ENCODE measurements at regions not wholly inside any gene's neighbourhood (a gene's known extent, or its start where the extent isn't known, plus 50 kb on each side); places are given as distances from the start of the nearest gene placed in this dataset.
"Not testable (repeated sequence)": the region's sequence is repeated elsewhere in the genome, so short reads cannot be mapped to it uniquely, and the experiment has no call there.

GRCh38 chr2:133843551-133843950, 275.3 kb upstream of the NCKAP5 start:
- no peak for DNase-seq

DNA sequence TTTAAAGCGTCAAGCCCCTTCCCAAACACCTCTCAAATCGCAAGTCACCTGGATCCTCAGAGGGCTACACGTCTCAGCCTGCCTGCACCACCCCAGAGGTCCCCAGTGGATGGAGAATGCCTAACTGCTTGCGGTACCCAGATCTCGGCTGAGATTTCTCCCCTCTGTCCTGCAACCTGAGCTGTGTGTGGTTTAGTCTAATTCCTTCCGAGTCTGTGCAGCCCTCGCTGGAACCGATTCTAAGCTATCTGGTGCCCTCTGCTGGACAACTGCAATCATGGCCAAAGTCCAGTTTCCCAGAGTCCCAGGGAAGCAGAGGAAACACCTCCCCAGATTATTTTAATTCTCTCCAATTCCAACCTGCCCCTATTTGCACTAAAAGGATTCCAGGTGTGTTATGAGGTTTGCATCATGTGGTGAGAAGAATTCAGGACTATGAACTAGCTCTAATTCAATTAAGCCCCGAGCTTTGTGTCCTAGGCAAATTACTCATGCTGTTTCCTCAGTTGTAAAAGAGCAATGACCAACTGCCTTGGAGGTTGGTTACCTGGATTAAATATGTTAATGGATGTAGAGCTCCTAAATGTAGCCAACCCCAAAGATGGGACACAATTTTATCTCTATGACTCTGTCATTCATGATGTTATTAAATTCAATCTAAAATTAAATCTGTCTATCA, 276.1 kb upstream of the NCKAP5 start:
- DNase-seq: peak; percentile 68

- no peak for DNase-seq
These were observed 278.2 kb upstream of the NCKAP5 start for GRCh38 chr2:133846476-133846875.

DNA sequence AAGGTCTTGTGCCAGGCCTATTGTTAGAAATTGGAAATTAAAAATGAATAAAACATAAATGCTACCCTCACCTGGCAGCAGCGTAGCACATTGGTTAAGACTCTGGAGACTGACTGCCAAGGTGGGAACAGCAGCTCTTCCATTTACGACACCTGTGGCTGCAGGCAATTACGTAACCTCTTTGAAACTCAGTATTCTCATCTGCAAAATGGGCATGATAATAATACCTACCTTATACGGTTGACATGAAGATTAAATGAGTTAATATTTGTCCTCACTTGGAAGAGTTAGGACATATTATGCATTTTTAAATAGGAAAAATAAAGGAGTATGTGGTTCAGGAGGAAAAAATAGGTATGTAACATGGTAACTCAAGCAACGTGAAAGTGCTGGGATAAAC, 279.3 kb upstream of the NCKAP5 start:
- no peak for DNase-seq

DNA sequence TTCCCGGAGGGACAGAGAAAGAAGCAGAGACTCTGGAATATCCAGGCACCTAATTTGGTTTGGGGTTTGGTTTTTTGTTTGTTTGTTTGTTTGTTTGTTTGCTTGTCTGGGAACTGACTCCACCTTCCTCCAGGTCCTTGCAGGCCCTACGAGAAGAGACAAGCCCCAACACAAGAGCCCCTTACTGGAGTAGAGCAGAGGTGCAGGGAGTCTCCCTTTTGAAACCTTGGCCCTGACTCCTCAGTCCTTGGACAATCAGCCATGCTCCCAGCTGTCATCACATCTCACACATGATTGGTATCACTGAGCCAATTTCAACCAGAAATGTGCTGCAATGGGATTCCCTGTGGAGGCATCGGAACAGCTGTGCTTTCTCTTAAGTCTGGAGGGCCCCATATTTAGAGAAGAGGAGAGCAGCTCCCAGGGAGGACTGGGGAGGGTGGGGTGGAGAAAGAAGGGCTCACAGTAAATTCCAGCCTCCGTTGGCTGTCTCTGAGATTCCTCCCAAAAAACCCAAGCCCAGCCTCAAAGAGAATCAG, 279.9 kb upstream of the NCKAP5 start:
- DNase-seq: no peak

DNA sequence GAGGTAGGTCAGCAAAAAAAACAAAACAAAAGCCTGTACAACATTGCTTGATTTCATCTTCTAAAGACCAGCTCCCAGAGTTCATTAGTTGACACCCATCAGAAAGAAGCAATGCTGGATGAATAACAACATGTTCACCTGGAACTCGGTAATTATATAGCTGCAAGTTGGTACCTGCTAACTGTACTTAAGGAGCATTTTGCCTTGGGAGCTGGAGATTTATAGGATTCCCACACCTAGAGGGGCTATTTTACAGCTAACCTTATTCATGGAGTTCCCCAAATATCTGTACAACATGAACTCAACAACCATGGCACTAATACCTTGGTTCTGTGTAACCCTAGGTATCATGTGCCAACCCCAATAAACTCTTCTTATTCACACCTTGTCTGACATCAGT, 281.1 kb upstream of the NCKAP5 start:
- DNase-seq: no peak

GRCh38 chr2:133854603-133855200, 286.4 kb upstream of the NCKAP5 start:
- DNase-seq: no peak

DNA sequence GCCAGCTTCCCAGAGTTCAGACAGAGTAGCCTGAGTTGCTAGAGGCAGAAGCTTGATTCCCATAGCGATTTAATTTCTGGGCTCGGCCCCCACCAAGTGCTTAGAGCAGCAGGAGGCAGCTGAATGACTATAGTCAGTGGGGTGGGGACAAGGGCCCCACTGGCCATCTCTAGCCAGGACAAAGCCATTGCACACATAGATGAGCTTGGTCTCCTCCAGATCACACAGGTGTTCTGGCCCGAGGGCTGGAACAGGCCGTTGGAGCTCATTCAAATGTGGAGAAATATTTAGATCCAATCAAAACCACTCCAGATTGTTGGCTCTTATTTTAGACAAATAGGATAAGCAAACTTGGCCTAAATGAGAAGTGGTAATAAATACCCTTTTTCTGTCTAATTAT, 287.3 kb upstream of the NCKAP5 start:
- DNase-seq: no peak

DNA sequence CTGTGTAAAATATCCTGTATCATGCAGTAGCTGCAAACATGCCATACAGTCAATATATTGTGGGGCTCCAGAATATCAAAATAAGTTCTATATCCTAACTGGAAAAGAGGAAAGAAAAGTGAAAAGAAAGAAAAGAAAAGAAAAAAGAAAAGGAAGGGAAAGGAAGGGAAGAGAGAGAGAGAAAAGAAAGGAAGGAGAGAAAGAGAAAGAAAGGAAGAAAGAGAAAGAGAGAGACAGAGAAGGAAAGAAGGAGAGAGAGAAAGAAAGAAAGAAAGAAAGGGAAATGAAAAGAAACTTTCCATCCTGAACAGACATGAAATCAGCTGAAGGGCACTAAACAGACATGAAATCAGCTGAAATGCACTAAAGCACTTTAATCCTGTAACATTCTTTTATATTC, 288.4 kb upstream of the NCKAP5 start:
- DNase-seq: no peak

DNA sequence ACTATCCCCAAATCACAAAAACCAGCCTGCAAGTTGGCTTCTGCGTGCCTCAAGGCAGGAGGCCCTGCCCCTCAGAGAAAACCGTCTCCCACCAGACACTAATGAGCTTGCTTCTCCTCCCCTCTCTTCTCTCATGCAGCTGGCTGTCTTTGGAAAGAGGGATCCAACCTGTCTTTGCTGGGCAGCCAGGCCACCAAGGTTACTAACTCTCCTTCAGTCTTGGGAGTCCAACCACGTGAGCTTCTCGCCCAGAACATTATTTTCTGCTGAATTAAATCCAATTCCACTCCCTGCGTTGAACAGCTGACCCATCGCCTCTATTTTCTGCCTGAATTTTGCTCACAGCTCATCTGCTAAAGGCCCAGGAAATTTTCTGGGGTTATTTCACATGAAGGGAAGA, 291.3 kb upstream of the NCKAP5 start:
- DNase-seq: no peak

GRCh38 chr2:133862400-133862977, 294.2 kb upstream of the NCKAP5 start:
- no peak for DNase-seq

GRCh38 chr2:133863106-133863800, 295.0 kb upstream of the NCKAP5 start:
- DNase-seq: no peak

DNA sequence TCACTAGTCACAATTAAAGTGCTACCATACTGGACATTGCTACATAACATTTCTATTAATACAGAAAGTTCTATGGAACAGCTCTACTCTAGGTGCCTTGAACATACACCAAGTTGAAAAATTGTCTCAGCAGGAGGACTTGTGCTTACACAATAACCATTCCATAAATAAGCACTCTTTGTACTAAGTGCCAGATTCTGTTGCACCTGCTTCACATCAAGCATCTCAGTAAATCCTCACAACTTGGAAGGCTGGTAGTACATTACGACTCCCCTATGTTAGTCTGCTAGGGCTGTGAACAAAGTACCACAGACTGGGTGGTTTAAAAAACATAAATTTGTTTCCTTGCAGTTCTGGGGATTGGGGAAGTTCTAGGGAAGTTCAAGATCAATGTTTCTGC, 296.9 kb upstream of the NCKAP5 start:
- DNase-seq: no peak

DNA sequence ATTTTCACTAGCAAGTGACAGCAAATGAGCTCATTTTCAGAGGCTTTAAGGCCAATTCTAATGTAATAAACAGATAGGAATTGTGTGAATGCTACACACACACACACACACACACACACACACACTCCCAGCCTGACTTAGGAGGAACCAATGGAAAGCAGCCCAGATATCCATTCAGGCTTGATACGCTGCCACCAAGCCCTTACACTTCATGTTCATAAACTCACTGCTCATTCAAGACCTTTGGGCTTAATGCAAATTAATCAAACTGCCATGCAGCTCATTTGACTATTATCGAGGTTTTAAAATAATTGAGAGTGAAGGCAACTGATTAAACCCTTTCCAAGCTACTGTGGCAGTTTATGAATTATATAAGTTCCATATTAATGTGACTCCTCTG, 298.9 kb upstream of the NCKAP5 start:
- DNase-seq: no peak

GRCh38 chr2:133871545-133872209, 303.4 kb upstream of the NCKAP5 start:
- DNase-seq: no peak

DNA sequence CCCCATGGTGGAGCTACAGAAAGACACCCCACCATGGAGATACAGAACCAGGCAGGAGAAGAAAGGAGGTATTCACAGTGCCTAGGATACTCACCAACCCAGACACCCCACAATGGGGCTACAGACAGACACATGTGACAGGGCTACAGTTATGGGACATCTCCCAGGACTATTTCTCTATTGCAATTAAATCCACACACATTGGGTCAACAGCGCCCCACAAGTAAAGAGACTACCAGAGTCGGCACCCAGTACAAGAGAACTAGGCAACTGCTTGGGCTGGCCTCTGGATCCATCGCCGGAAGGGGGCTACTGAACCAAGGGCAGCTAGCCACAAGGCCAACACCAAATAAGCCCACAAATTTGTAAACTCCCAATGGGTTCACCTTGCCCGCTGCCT, 310.1 kb upstream of the NCKAP5 start:
- no peak for DNase-seq

- DNase-seq: no peak
These were observed 311.4 kb upstream of the NCKAP5 start for GRCh38 chr2:133879703-133880102.

DNA sequence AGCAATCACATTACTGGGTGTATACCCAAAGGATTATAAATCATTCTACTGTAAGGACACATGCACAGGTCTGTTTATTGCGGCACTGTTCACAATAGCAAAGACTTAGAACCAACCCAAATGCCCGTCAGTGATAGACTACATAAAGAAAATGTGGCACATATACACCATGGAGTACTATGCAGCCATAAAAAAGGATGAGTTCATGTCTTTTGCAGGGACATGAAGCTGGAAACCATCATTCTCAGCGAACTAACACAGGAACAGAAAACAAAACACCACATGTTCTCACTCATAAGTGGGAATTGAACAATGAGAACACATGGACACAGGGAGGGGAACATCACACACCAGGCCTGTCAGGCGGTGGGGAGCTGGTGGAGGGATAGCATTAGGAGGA, 313.9 kb upstream of the NCKAP5 start:
- DNase-seq: not testable (repeated sequence)

GRCh38 chr2:133884739-133885381, 316.6 kb upstream of the NCKAP5 start:
- DNase-seq: peak; percentile 27

GRCh38 chr2:133885847-133886246, 317.6 kb upstream of the NCKAP5 start:
- DNase-seq: no peak

GRCh38 chr2:133886735-133887675, 318.7 kb upstream of the NCKAP5 start:
- peak; percentile 75 for DNase-seq

GRCh38 chr2:133887676-133888040, 319.4 kb upstream of the NCKAP5 start:
- DNase-seq: no peak
